Jurkat, Clone E6-1 (cell line): ENCODE measurements at regions not wholly inside any gene's neighbourhood (a gene's known extent, or its start where the extent isn't known, plus 50 kb on each side); places are given as distances from the start of the nearest gene placed in this dataset.

Experiments used
- DNase-seq: peaks from one replicate; pipeline ENCODE4 v3.0.0-alpha.2; 2011; ENCODE audit warnings: low read depth, low spot score
- H3K4me3 ChIP-seq: 2 replicates; pipeline ENCODE4 v1.5.1; 2011; ENCODE audit warnings: mild to moderate bottlenecking, low read length, control low read depth, moderate library complexity

GRCh38 chr14:23694949-23695663 is 58.9 kb downstream of the DHRS2 start:
- H3K4me3 ChIP-seq: no peak overlapping the region
- no peak for DNase-seq

- DNase-seq: no peak
- no peak overlapping the region for H3K4me3 ChIP-seq
Observed at GRCh38 chr14:23695664-23695999, 59.5 kb downstream of the DHRS2 start.

GRCh38 chr14:23696701-23697239 is 60.6 kb downstream of the DHRS2 start:
- no peak overlapping the region for H3K4me3 ChIP-seq
- no peak for DNase-seq

GRCh38 chr14:23697680-23698079 is 61.5 kb downstream of the DHRS2 start:
- no peak overlapping the region for H3K4me3 ChIP-seq
- no peak for DNase-seq

DNA sequence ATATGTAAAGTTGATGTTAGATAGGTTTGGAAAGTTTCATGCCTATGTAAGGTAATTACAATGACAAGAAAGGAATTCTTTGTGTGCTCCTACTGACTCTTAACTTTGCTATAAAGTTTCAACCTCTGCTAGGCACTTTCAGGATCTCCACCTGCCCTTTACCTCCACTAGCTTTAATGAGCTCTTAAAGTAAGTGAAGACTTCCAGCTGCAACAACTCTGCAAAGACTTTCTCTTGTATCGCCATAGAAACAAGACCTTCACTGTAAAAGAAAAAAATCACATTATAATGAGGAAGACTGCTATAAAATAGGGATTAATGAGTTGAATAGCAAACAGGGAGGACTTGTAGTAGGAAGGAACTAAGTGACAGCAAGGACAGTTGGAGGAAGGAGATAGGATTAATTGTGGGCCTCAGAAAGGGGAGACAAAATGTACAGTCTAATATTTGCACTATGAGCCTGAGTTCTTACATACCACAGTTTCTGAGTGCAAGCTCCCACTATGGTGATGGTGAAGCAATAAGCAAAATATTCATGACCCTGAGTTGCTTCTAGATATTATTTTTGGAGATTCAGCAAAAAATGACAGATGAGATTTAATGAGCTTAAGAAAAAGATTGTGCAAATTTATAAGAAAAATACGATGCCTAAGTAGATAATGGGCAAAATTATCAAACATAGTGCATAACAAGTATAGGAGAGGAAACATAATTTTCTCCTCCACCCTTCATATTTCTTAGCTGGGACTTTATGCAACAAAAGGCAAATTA is 66.7 kb downstream of the DHRS2 start:
- no peak overlapping the region for H3K4me3 ChIP-seq

GRCh38 chr14:23704890-23705289 is 68.7 kb downstream of the DHRS2 start:
- no peak overlapping the region for H3K4me3 ChIP-seq
- peak; percentile 37 for DNase-seq

More for the DNA sequence above, 66.7 kb downstream of the DHRS2 start:
- no peak for DNase-seq

DNA sequence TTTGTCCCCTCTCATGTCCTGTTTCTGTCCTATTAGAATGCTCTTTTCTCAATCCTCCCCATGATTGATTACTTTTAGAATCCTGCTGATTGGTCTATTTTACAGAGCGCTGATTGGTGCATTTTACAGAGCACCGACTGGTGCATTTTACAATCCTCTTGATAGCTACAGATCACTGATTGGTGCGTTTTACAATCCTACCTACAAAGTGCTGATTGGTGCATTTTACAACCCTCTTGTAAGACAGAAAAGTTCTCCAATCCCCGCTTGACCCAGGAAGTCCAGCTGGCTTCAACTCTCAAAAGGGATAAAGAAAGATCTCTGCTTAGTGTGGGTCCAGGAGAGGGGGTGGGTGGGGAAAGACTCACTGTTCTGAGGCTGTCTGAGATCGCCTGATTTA is 71.3 kb downstream of the DHRS2 start:
- H3K4me3 ChIP-seq: no peak overlapping the region
- DNase-seq: no peak

DNA sequence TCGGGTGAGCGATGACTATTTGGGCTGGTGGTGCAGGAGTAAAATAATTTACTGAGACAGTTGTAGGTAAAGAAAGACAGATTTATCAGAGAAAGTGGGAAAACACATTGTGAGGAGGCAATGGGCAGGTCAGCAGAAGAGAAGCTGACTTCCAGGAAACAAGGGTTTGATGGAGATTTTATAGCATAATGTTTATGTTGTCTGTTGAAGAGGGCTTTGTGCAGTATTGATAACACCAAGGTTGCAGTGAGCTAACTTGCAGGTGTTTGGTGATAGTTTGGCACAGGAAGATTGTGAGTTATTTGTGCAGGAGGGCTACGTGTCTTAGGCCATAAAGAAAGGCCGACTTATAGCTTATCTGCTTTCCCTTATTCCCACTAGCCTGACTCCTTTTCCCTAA is 72.2 kb downstream of the DHRS2 start:
- H3K4me3 ChIP-seq: no peak overlapping the region
- no peak for DNase-seq

- no peak overlapping the region for H3K4me3 ChIP-seq
- no peak for DNase-seq
Observed at GRCh38 chr14:23709923-23710322, 73.8 kb downstream of the DHRS2 start.

GRCh38 chr14:23712287-23712686 is 76.1 kb downstream of the DHRS2 start:
- no peak for DNase-seq
- H3K4me3 ChIP-seq: no peak overlapping the region

DNA sequence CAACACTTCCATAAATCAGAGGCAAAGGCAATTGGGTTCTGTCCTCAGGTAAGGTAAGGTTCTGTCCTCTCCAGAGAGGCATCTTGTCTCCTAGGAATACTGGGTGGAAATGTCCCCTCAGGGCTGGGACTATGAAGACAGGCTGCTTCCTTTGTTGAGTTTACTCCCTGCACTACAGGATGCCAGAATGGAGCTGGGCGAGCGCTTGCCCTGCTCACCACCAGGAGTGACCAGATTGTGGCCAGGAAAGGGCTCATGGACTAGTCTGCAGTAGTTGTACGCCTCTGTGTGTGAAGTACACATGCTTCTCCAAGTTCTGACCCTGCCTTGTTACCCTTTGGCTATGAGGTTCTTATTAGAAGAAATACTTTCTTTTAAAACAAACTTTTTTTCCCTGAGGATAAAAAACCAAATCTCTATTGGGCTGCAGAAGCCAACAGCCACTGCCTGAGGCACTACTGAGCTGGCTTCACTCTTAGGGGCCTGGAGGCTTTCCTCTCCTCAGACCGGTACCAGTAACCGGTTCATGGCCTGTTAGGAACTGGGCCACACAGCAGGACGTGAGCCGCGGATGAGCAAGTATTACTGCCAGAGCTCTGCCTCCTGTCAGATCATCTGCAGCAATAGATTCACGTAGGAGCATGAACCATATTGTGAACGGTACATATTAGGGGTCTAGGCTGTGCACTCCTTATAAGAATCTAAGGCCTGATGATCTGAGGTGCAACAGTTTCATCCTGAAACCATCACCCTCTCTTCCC is 83.2 kb downstream of the DHRS2 start:
- DNase-seq: no peak
- no peak overlapping the region for H3K4me3 ChIP-seq

- DNase-seq: no peak
- no peak overlapping the region for H3K4me3 ChIP-seq
Observed at GRCh38 chr14:23722675-23723074, 86.5 kb downstream of the DHRS2 start.

- H3K4me3 ChIP-seq: no peak overlapping the region
- no peak for DNase-seq
Observed at GRCh38 chr14:23723911-23724310, 87.7 kb downstream of the DHRS2 start.

GRCh38 chr14:23725528-23725927 is 89.4 kb downstream of the DHRS2 start:
- no peak overlapping the region for H3K4me3 ChIP-seq
- no peak for DNase-seq

GRCh38 chr14:23725980-23726710 is 90.0 kb downstream of the DHRS2 start:
- no peak for DNase-seq

DNA sequence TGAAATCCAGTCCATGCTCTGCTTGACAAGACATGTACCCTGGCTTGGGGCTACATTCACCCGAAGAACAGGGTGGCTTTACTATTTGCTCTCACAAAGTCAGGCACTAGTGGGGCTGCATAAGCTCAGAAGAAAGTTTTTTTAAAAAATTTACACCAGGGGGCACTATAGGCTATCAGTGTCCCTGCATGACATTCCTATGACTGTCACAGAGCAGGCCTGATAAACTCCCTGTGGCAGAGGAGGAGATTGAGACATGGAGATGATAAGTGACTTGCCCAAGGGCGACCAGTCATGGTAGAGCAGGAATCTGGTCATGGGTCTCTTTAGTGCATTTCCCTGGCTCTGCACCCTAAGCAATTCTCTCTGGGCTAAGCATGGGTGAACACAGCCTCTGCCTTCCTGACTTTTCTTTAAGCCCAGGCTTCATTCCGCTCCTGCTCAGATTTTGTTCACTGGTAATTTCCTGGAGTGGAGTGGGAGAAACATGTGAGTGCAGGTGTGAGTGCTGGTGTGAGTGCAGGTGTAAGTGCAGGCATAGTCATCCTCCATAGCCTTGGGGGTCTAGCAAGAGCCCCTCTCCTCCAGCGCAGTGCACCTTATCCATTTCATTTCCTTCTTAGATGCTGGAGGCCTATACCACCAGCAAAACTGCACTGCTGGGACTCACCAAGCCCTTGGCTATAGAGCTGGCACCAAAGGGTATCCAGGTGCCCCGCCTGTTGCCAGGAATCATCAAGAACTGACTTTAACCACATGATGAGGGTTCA is 91.6 kb downstream of the DHRS2 start:
- H3K4me3 ChIP-seq: no peak overlapping the region
- peak; percentile 29 for DNase-seq

More at GRCh38 chr14:23725980-23726710, 90.0 kb downstream of the DHRS2 start:
- no peak overlapping the region for H3K4me3 ChIP-seq

DNA sequence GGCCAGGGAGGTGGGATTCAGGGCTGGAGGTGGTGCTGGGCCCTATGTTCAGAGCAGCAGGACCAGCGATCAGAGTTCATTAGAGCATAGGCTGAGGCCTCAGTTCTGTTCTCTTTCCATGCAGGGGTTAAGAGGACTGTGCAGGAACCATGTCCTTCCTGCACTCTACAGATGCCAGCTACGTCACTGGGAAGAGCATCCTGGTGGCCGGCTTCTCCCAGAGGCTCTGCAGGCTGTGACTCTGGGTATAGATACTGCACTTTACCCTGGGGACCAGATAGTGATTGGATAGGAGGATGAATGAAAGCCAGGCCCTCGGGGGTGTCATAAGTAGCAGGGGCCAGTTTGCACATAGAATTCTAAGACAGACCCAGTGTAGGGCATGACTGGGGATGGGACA is 92.6 kb downstream of the DHRS2 start:
- H3K4me3 ChIP-seq: no peak overlapping the region
- DNase-seq: no peak

DNA sequence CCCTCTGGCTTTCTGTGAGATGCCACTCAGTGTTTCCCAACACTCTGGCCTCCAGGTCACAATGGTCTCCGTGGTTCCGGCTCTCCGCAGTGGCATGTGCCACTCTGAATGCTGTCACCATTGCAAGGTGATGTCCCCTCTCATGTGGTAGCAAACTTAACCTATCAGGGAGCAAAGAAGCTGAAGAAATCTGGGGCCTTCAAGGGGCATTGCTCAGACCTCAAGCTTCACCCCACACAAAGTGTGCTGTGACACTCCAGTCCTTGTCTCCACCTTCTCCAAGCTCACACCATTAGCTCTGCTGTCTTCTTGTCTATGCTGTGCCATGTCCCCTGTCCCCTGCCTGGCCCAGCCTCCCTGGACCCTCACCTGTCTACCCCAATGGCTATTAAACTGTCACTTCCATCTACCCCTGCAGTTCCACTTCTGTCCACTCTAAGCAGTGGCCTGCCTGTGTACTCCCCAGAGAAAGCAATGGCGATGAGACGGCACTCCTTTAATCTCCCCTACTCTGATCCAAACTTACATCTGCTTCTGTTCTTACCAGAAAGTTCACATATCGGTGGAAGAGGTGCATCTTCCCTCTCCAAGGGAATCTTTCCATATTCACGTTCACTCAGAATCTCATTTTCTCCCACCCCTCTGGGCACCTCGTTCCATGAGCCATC is 93.7 kb downstream of the DHRS2 start:
- H3K4me3 ChIP-seq: no peak overlapping the region
- no peak for DNase-seq
